ENCODE measurements at regions not wholly inside any gene's neighbourhood (a gene's known extent, or its start where the extent isn't known, plus 50 kb on each side); places are given as distances from the start of the nearest gene placed in this dataset.

GRCh38 chr6:8212720-8213434 is 110.5 kb upstream of the EEF1E1 start:
- ChIA-PET SMC1A (ENCODE audit: uncharacterized antibody, unreplicated experiment) (no interaction called here), RAD21 (ENCODE audit: unreplicated experiment) (no interaction called here), POLR2A (no interaction called here), CTCF (interaction anchor here (1.5 kb wide), 1 partner anchor 27 kb away, joined by 3 read pairs; no protein-coding TSS in a partner anchor)
- intact Hi-C loops (cut with micrococcal nuclease; ENCODE audit: unreplicated experiment) = no loop called here
- no peaks in the 10 kb centered on the region for H3K9me3 ChIP-seq (replicated peaks; ENCODE audit: control insufficient read depth, insufficient read depth, low read length)
- no peak overlapping the region for H3K9ac ChIP-seq (ENCODE audit: control insufficient read depth, insufficient read depth, low read length)
- H3K4me3 ChIP-seq = no peak overlapping the region
- no TSS peak for BruUV-seq (replicated peaks)
- peaks cover 0 to 2% of the 10 kb centered on the region in 2 experiments; a peak in 1 of 4 replicates for H3K27me3 ChIP-seq (replicated peaks in 1 of 2; ENCODE audit: control insufficient read depth in 2 of 2, insufficient read depth in 2 of 2, low read length in 1 of 2)
- DNase-seq (ENCODE audit: low read depth, low spot score) (no peak), FAIRE-seq (no peak), ATAC-seq (no peak)
- in situ Hi-C loops (cut with MboI) = no loop called here
- no peaks in the 10 kb centered on the region for H3K36me3 ChIP-seq (ENCODE audit: control insufficient read depth in 2 of 2, insufficient read depth in 2 of 2, low read length in 1 of 2)
- H3K4me2 ChIP-seq (ENCODE audit: control insufficient read depth, insufficient read depth) = no peak overlapping the region
- H4K20me1 ChIP-seq (ENCODE audit: control insufficient read depth, insufficient read depth) = no peaks in the 10 kb centered on the region
- H3K79me2 ChIP-seq (ENCODE audit: control insufficient read depth, insufficient read depth, low read length) = no peaks in the 10 kb centered on the region
- no peak overlapping the region for H2AFZ ChIP-seq (ENCODE audit: control insufficient read depth, low read depth, low read length)
- 24% methylated on average over 2 of the region's 2 CpGs for WGBS (ENCODE audit: insufficient coverage, insufficient replicate concordance, low lambda C conversion rate, missing lambda C conversion rate)
- no peak overlapping the region for H3K27ac ChIP-seq (ENCODE audit: control insufficient read depth, insufficient read depth)
- H3K4me1 ChIP-seq (ENCODE audit: control insufficient read depth, insufficient read depth, low read length) = no peaks in the 10 kb centered on the region
- TF ChIP-seq EGR1 (IDR thresholded peaks at IDR 0.05; ENCODE audit: borderline replicate concordance in 1 of 2, low read depth in 2 of 2, low read length in 2 of 2) (no peak), MLLT1 (IDR thresholded peaks at IDR 0.05) (no peak), PAX5 (IDR thresholded peaks at IDR 0.05; ENCODE audit: borderline replicate concordance, low read depth, low read length) (no peak), NBN (IDR thresholded peaks at IDR 0.05) (no peak), PRDM15 (CRISPR knock-in tag; IDR thresholded peaks at IDR 0.05) (no peak), MYB (IDR thresholded peaks at IDR 0.05; ENCODE audit: borderline replicate concordance, low read depth, low read length) (no peak), WRNIP1 (IDR thresholded peaks at IDR 0.05; ENCODE audit: borderline replicate concordance, low read depth, low read length) (no peak), CHD4 (IDR thresholded peaks at IDR 0.05) (no peak), FOS (IDR thresholded peaks at IDR 0.05; ENCODE audit: borderline replicate concordance, extremely low read depth, insufficient read length) (no peak), NKRF (conservative IDR thresholded peaks at IDR 0.05) (no peak), GATAD2B (conservative IDR thresholded peaks at IDR 0.05; ENCODE audit: low read depth) (no peak), TCF7 (IDR thresholded peaks at IDR 0.05; ENCODE audit: borderline replicate concordance) (no peak), RBBP5 (conservative IDR thresholded peaks at IDR 0.05) (no peak), ATF3 (IDR thresholded peaks at IDR 0.05; ENCODE audit: borderline replicate concordance, extremely low read depth, low read depth, low read length) (no peak)
- TF ChIP-seq, protein P1, sequence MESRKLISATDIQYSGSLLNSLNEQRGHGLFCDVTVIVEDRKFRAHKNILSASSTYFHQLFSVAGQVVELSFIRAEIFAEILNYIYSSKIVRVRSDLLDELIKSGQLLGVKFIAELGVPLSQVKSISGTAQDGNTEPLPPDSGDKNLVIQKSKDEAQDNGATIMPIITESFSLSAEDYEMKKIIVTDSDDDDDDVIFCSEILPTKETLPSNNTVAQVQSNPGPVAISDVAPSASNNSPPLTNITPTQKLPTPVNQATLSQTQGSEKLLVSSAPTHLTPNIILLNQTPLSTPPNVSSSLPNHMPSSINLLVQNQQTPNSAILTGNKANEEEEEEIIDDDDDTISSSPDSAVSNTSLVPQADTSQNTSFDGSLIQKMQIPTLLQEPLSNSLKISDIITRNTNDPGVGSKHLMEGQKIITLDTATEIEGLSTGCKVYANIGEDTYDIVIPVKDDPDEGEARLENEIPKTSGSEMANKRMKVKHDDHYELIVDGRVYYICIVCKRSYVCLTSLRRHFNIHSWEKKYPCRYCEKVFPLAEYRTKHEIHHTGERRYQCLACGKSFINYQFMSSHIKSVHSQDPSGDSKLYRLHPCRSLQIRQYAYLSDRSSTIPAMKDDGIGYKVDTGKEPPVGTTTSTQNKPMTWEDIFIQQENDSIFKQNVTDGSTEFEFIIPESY (IDR thresholded peaks at IDR 0.05) = no peak
